ENCODE measurements at regions not wholly inside any gene's neighbourhood (a gene's known extent, or its start where the extent isn't known, plus 50 kb on each side); places are given as distances from the start of the nearest gene placed in this dataset.

DNA sequence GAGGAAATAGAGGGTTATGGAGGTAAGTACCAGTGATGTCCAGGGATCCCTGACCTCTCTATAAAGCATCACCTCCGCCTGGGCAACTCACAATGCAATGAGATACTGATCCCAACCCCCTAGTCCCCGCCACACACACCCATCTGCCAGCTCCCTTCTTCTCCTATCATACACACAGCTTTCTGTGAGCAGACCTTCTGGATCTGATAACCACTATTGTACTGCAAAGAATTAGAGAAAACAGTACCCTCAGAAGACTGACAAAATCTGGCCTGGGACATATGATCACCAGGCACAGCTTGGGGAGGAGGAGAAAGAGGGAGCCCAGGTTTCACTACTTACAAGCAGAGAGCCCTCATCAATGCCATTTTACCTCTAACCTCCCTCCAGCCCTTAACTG, 249.0 kb downstream of the SEC61B start:
- peaks cover 0 to under 1% (median 0%) of the 10 kb centered on the region in 4 donors for H3K4me1 ChIP-seq
- intact Hi-C loops (cut with DNase I; ENCODE audit: low total_unique reads): no loop called here
- no peaks in the 10 kb centered on the region for H3K27me3 ChIP-seq
- DNase-seq: no peak
- no peak overlapping the region for H3K4me3 ChIP-seq
- H3K36me3 ChIP-seq: no peaks in the 10 kb centered on the region
- H3K27ac ChIP-seq: no peak overlapping the region
- H3K9me3 ChIP-seq: no peaks in the 10 kb centered on the region
- WGBS, 5 donors: 73 to 90% (median 83%) methylated on average over 2 of the region's 2 CpGs
- TF ChIP-seq, protein P1, sequence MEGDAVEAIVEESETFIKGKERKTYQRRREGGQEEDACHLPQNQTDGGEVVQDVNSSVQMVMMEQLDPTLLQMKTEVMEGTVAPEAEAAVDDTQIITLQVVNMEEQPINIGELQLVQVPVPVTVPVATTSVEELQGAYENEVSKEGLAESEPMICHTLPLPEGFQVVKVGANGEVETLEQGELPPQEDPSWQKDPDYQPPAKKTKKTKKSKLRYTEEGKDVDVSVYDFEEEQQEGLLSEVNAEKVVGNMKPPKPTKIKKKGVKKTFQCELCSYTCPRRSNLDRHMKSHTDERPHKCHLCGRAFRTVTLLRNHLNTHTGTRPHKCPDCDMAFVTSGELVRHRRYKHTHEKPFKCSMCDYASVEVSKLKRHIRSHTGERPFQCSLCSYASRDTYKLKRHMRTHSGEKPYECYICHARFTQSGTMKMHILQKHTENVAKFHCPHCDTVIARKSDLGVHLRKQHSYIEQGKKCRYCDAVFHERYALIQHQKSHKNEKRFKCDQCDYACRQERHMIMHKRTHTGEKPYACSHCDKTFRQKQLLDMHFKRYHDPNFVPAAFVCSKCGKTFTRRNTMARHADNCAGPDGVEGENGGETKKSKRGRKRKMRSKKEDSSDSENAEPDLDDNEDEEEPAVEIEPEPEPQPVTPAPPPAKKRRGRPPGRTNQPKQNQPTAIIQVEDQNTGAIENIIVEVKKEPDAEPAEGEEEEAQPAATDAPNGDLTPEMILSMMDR (IDR thresholded peaks at IDR 0.05): no peak
- TF ChIP-seq POLR2AphosphoS5 (IDR thresholded peaks at IDR 0.05) (no peak), POLR2A (IDR thresholded peaks at IDR 0.05) (no peak), EP300 (IDR thresholded peaks at IDR 0.05) (no peak)

DNA sequence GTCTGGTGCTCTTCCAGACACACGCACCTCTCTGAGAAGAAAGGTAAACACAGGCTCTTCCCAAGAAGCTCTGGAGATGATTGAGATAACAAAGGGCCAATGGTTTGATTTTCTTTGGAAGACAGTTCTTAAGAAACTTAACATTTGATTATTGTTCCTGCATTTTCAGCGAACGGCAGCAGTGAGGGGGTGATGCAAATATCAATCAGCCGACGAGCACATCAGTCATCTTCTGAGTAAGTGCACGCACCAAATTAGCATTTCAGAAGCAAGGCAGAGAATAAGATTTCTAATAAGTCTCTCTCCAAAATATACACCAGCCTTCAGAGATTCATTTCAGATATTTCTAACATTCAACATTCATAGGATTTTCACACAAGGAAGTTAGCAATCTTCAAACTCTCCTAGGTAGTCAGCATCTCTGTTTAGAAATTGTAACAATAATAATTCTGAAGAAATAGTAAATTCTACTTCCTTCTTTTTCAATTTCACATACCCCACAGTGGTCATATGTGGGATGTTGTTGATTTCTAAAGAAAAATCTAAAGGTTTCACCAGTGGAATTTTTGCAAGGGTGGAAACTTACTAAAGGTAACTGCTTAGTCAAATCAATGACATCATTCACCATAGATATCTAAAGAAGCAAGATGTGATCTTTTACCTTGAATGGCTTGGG, 250.3 kb downstream of the SEC61B start:
- Histone ChIP-seq H3K4me1 (no peaks in the 10 kb centered on the region), H3K9me3 (no peaks in the 10 kb centered on the region), H3K4me3 (no peak overlapping the region), H3K27me3 (no peaks in the 10 kb centered on the region), H3K36me3 (no peaks in the 10 kb centered on the region), H3K27ac (no peak overlapping the region)
- 56 to 64% (median 61%) methylated on average over 6 of the region's 6 CpGs for WGBS, 5 donors
- TF ChIP-seq, protein P1 (IDR thresholded peaks at IDR 0.05): no peak
- TF ChIP-seq POLR2AphosphoS5 (IDR thresholded peaks at IDR 0.05) (no peak), EP300 (IDR thresholded peaks at IDR 0.05) (no peak), POLR2A (IDR thresholded peaks at IDR 0.05) (no peak)
- intact Hi-C loops (cut with DNase I; ENCODE audit: low total_unique reads): no loop called here
- no peak for DNase-seq

DNA sequence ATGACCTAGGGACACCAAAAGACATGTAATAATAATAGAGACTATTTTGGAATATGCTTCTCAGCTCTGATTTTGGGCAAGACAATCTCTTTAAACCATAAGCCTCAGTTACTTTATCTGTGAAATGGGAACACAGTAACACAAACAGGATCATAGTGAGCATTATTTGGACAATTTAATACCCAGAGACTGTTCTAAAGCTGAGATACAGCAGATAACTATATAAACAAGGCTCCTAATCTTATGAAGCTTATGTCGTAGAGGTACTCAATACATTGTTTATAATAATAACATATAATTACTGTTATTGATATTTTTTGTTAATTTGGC, 250.8 kb downstream of the SEC61B start:
- no peak for TF ChIP-seq EP300 (IDR thresholded peaks at IDR 0.05)
- TF ChIP-seq, protein P1 (IDR thresholded peaks at IDR 0.05): no peak
- no peak for TF ChIP-seq POLR2A (IDR thresholded peaks at IDR 0.05)
- Histone ChIP-seq H3K27me3 (no peaks in the 10 kb centered on the region), H3K27ac (no peak overlapping the region), H3K4me1 (no peaks in the 10 kb centered on the region), H3K9me3 (no peaks in the 10 kb centered on the region), H3K36me3 (no peaks in the 10 kb centered on the region), H3K4me3 (no peak overlapping the region)
- intact Hi-C loops (cut with DNase I; ENCODE audit: low total_unique reads): no loop called here
- no peak for DNase-seq
- WGBS, 5 donors: 58 to 77% (median 69%) methylated on average over 1 of the region's 1 CpG

DNA sequence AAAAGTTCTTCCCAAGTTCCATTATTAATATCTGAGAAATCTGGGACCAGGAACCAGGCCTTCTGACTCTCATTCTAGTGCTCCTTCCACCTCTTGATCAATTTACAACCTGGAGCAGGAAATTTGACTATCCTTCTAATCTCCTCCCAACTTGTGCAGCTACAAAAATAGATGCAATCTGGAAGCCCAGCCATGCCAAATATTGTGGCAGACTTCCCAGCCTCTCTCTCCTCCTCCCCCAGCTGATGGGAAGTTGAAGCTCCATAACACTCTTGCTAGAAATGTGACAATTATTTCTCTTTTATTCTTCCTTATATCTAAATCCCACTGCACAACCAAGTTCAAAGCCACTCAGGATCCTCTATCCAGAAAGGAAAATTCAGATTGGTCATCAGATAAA, 252.1 kb downstream of the SEC61B start:
- TF ChIP-seq POLR2A (IDR thresholded peaks at IDR 0.05) (no peak), EP300 (IDR thresholded peaks at IDR 0.05) (no peak), POLR2AphosphoS5 (IDR thresholded peaks at IDR 0.05) (no peak)
- TF ChIP-seq, protein P1 (IDR thresholded peaks at IDR 0.05): no peak

More for the DNA sequence above, 252.1 kb downstream of the SEC61B start:
- no peaks in the 10 kb centered on the region for H3K9me3 ChIP-seq
- no peak overlapping the region for H3K4me3 ChIP-seq
- intact Hi-C loops (cut with DNase I; ENCODE audit: low total_unique reads): no loop called here
- H3K27me3 ChIP-seq: no peaks in the 10 kb centered on the region
- H3K27ac ChIP-seq: no peak overlapping the region
- H3K4me1 ChIP-seq: no peaks in the 10 kb centered on the region
- no peak for DNase-seq
- H3K36me3 ChIP-seq: no peaks in the 10 kb centered on the region
